Keratinocyte (primary cell): ENCODE measurements at regions not wholly inside any gene's neighbourhood (a gene's known extent, or its start where the extent isn't known, plus 50 kb on each side); places are given as distances from the start of the nearest gene placed in this dataset.

Source experiments
- EZH2 ChIP-seq: IDR thresholded peaks from one replicate; pipeline ENCODE4 v1.6.1; 2012; ENCODE audit warnings: inconsistent platforms, mild to moderate bottlenecking, low read length, moderate library complexity
- TF ChIP-seq, protein P1 (sequence below), 3 experiments: IDR thresholded peaks in 1 of 3; conservative IDR thresholded peaks in 1 of 3; optimal IDR thresholded peaks in 1 of 3; 2 replicates in 2 of 3; 3 replicates in 1 of 3; pipeline versions ENCODE3 to v1.5.1; 2011; ENCODE audit warnings: low read length in 3 of 3, mild to moderate bottlenecking in 3 of 3, moderate library complexity in 2 of 3, control low read depth in 1 of 3, inconsistent platforms in 1 of 3; ENCODE audit not compliant: insufficient read depth in 2 of 3; ENCODE audit errors: extremely low read depth in 1 of 3

GRCh38 chr4:114442856-114443255, 155.8 kb upstream of the UGT8 start:
- TF ChIP-seq, protein P1, sequence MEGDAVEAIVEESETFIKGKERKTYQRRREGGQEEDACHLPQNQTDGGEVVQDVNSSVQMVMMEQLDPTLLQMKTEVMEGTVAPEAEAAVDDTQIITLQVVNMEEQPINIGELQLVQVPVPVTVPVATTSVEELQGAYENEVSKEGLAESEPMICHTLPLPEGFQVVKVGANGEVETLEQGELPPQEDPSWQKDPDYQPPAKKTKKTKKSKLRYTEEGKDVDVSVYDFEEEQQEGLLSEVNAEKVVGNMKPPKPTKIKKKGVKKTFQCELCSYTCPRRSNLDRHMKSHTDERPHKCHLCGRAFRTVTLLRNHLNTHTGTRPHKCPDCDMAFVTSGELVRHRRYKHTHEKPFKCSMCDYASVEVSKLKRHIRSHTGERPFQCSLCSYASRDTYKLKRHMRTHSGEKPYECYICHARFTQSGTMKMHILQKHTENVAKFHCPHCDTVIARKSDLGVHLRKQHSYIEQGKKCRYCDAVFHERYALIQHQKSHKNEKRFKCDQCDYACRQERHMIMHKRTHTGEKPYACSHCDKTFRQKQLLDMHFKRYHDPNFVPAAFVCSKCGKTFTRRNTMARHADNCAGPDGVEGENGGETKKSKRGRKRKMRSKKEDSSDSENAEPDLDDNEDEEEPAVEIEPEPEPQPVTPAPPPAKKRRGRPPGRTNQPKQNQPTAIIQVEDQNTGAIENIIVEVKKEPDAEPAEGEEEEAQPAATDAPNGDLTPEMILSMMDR (optimal IDR thresholded peaks at IDR 0.05 in 1 of 3, IDR thresholded peaks at IDR 0.05 in 1 of 3, conservative IDR thresholded peaks at IDR 0.05 in 1 of 3; ENCODE audit: extremely low read depth in 1 of 3, insufficient read depth in 2 of 3, low read length in 3 of 3): no peak
- TF ChIP-seq EZH2: no peak
